GM21390 (cell line): ENCODE measurements at regions not wholly inside any gene's neighbourhood (a gene's known extent, or its start where the extent isn't known, plus 50 kb on each side); places are given as distances from the start of the nearest gene placed in this dataset.
A peak's percentile ranks its signal among the peaks of the same experiment; 100 is the strongest.
"Not testable (repeated sequence)": the region's sequence is repeated elsewhere in the genome, so short reads cannot be mapped to it uniquely, and the experiment has no call there.

ENCODE experiments used
- ATAC-seq: cut with Tn5 transposase; IDR thresholded peaks from one replicate; pipeline ENCODE4 v1.9.1; 2021; ENCODE audit not compliant: unreplicated experiment

DNA sequence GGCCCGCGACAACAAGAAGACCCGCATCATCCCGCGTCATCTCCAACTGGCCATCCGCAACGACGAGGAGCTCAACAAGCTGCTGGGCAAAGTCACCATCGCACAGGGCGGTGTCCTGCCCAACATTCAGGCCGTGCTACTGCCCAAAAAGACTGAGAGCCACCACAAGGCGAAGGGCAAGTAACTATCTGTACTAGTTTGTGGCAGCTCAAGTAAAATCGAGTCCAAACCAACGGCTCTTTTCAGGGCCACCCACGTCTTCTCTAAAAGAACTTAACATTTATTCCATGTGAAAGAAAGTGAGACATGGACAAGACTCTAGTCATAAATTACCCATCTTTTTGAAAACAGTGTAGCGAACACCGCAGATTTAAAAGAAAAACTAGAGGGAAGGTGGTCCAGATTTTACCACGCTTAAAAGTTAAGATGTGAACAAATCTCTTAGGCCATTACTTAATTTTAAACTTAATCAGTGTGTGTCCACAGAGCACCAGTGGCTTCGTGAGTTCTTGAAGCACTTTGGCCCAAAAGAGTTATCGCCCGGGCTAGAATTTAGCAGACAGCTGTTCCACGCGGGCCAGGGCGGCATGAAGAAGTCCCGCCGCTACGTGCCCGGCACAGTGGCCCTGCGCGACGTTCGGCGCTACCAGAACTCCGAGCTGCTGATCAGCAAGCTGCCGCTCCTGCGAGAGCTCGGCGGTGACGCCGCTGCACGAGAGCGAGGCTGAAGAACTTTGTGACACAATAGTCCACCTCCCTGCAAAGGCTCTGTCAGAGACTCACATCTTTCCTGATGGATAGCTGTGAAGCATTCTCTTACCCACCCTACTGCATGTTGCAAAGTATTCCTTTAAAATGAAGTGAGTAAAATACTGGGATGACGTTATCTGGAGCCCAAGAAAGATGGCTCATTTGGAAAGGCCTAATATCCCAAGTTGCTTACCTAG, 113.9 kb upstream of the PRSS16 start:
- ATAC-seq = peak; percentile 1

DNA sequence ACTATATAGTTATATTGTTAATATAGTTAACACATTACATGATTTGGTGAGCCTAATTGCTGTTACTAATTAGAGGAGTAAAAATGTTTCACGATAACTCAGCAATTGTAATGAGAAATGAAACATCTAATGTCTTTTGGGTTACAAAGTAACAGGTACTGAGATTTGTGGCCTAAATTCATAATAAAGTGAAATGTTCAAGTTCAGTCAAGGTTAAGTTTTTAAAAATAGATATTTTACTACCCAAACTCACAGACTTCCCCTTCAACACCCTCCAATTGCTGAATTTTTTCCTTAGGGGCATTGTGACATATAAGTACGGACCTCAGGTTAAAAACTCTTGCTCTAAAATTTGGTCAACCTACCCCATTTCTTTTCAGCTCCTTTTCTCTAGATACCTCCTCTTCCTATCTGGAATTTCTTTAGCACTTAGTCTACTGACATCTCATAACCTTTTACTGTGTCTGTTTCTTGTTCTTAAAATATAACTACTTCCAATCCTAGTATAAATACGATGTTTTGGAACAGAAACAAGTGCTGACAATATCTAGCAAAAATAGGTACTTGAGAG, 112.3 kb upstream of the PRSS16 start:
- no peak for ATAC-seq

- ATAC-seq = no peak
These were observed 111.3 kb upstream of the PRSS16 start for GRCh38 chr6:27136077-27136644.

- no peak for ATAC-seq
These were observed 110.3 kb upstream of the PRSS16 start for GRCh38 chr6:27136978-27137814.

GRCh38 chr6:27138406-27138805, 109.1 kb upstream of the PRSS16 start:
- ATAC-seq = no peak

DNA sequence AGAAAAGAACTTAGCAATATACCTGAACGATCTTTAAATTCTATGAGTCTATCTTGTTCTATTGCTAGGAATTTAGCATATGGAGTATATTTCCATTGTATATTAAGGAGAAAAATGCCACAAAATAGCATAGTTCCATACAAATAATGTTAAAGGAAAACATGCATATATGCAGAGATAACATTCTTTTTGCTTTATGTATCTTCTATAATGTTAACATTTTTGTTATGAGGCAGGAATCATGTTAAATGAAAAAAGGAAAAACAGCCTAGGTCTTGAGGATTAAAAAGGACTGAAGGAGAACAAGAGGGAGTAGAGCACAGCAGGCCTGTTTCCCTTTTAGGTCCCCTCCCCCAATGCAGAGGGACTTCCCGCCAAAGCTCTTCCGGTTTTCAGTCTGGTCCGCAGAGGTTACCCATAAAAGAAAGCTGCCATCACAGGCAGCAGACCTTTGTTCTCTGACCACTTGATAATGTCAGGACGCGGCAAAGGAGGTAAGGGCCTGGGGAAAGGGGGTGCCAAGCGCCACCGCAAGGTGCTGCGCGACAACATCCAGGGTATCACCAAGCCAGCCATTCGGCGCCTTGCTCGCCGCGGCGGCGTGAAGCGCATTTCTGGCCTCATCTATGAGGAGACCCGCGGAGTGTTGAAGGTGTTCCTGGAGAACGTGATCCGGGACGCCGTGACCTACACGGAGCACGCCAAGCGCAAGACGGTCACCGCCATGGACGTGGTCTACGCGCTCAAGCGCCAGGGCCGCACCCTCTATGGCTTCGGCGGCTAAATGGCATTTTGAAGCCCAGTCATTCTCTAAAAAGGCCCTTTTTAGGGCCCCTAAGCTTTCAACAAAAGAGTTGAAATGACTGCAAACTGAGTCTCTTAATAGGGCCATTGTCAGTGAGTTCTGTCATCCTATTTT, 108.4 kb upstream of the PRSS16 start:
- ATAC-seq = peak; percentile 60

GRCh38 chr6:27139756-27140579, 107.5 kb upstream of the PRSS16 start:
- ATAC-seq = peak; percentile 12

- ATAC-seq = no peak
These were observed 106.4 kb upstream of the PRSS16 start for GRCh38 chr6:27140999-27141528.

GRCh38 chr6:27141529-27142015, 105.9 kb upstream of the PRSS16 start:
- no peak for ATAC-seq

GRCh38 chr6:27143020-27143388, 104.5 kb upstream of the PRSS16 start:
- not testable (repeated sequence) for ATAC-seq

DNA sequence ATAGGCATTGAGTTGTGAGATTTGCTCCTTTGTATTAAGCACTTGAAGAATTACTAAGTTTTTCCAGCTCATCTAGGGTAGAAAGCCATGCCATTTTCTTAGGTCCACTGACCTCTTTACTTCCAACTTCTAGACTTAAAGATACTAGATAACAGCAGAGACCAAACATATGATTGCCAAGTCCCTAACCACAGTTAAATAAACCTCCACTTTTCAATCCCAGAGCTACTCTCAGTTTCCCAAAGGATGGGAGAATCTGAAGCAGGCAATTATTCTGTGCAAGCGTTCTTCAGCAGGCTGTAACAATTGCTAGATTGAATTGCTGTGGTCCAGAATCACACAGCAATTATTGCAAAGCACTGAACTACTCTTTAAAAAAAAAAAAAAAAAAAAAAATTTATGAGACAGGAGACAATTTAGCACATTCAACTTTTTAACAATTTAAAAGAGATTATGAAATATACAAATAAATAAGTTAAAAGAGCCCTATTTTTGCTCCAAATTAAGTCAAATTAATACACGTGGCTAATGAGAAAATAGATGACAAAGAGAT, 104.0 kb upstream of the PRSS16 start:
- ATAC-seq = no peak

DNA sequence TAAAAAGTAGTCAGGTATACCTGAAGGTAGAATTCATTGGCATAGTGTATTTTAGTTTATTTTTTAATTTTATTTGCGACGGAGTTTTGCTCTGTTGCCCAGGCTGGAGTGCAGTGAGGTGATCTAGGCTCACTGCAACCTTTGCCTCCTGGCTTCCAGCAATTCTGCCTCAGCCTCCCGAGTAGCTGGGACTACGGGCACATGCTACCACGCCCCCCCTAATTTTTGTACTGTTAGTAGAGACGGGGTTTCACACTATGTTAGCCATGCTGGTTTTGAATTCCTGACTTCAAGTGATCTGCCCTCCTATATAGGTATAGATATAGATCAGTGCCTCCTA, 102.8 kb upstream of the PRSS16 start:
- no peak for ATAC-seq

GRCh38 chr6:27145731-27146455, 101.6 kb upstream of the PRSS16 start:
- peak; percentile 31 for ATAC-seq

- not testable (repeated sequence) for ATAC-seq
These were observed 101.1 kb upstream of the PRSS16 start for GRCh38 chr6:27146456-27146705.

DNA sequence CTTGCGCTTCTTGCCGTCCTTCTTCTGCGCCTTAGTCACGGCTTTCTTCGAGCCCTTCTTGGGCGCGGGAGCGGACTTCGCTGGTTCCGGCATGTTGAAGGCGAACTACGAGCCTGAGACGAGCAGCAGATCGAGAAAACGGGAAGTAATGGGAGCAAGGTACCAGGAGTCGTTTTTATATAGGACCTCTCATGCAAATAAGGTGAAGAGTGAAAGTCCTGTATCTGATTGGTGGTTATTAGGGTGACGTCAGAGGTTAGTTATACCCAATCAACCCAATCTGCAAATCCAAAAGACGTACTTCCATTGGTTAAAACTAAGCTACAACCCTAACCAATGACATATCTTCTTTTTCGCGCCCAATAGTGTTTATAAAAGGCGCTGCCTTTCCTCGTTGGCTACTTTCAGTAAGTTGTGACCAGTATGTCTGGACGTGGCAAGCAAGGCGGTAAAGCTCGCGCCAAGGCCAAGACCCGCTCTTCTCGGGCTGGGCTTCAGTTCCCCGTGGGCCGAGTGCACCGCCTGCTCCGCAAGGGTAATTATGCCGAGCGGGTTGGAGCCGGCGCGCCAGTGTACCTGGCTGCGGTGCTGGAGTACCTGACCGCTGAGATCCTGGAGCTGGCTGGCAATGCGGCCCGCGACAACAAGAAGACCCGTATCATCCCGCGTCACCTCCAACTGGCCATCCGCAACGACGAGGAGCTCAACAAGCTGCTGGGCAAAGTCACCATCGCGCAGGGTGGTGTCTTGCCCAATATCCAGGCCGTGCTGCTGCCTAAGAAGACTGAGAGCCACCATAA, 100.6 kb upstream of the PRSS16 start:
- ATAC-seq = peak; percentile 74

DNA sequence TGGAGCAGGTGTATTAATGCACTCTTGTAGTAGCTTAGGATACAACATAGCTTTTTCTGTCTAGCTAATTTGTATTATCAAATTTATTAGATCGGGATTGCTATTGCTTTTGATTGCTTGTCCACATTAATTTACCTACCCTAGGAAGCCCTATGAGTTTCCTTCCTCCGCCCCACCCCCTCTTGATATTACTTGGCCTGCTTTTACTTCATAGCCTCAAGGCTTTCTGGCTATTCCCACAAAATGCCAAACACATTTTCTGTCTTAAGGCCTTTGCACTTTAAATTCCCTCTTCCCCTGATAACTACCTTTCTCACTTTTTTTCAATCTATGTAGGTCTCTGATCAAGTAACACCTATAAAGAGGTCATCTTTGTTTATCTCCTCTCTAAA, 99.1 kb upstream of the PRSS16 start:
- no peak for ATAC-seq

GRCh38 chr6:27149150-27149549, 98.4 kb upstream of the PRSS16 start:
- ATAC-seq = no peak

- ATAC-seq = no peak
These were observed 92.8 kb upstream of the PRSS16 start for GRCh38 chr6:27154696-27155095.
